ENCODE measurements at regions not wholly inside any gene's neighbourhood (a gene's known extent, or its start where the extent isn't known, plus 50 kb on each side); places are given as distances from the start of the nearest gene placed in this dataset.

GRCh38 chr9:92171822-92172221, 56.6 kb upstream of the SPTLC1 start:
- no peak for DNase-seq (ENCODE audit: low read depth)
- TF ChIP-seq CTCF (IDR thresholded peaks at IDR 0.05; ENCODE audit: low read length, missing control alignments), result no peak
- no peak overlapping the region for H3K4me3 ChIP-seq (replicated peaks; ENCODE audit: low read depth, low read length)

GRCh38 chr9:92171281-92171680, 56.1 kb upstream of the SPTLC1 start:
- no peak overlapping the region for H3K4me3 ChIP-seq (replicated peaks; ENCODE audit: low read depth, low read length)
- no peak for TF ChIP-seq CTCF (IDR thresholded peaks at IDR 0.05; ENCODE audit: low read length, missing control alignments)
- no peak for DNase-seq (ENCODE audit: low read depth)

- TF ChIP-seq CTCF (IDR thresholded peaks at IDR 0.05; ENCODE audit: low read length, missing control alignments), result no peak
- H3K4me3 ChIP-seq (replicated peaks; ENCODE audit: low read depth, low read length), result no peak overlapping the region
- no peak for DNase-seq (ENCODE audit: low read depth)
Measured at GRCh38 chr9:92170848-92171247, 55.6 kb upstream of the SPTLC1 start.

- H3K4me3 ChIP-seq (replicated peaks; ENCODE audit: low read depth, low read length), result no peak overlapping the region
- no peak for TF ChIP-seq CTCF (IDR thresholded peaks at IDR 0.05; ENCODE audit: low read length, missing control alignments)
- no peak for DNase-seq (ENCODE audit: low read depth)
Measured at GRCh38 chr9:92165484-92165883, 50.3 kb upstream of the SPTLC1 start.

All from fibroblast of pulmonary artery (primary cell).